HL-60 (cell line): ENCODE measurements at regions not wholly inside any gene's neighbourhood (a gene's known extent, or its start where the extent isn't known, plus 50 kb on each side); places are given as distances from the start of the nearest gene placed in this dataset.

Experiments used
- POLR2AphosphoS5 ChIP-seq: IDR thresholded peaks from 2 replicates; pipeline ENCODE4 v1.6.1; 2012; ENCODE audit warnings: low read depth
- SPI1 ChIP-seq: IDR thresholded peaks from 2 replicates; pipeline ENCODE4 v1.6.1; 2012; ENCODE audit warnings: low read depth, mild to moderate bottlenecking, borderline replicate concordance
- TF ChIP-seq, protein P1 (sequence below): IDR thresholded peaks from one replicate; pipeline ENCODE4 v1.5.1; 2011; ENCODE audit warnings: low read length, control low read depth, inconsistent platforms; ENCODE audit not compliant: insufficient read depth
- TF ChIP-seq, protein P2 (sequence below): IDR thresholded peaks from 2 replicates; pipeline ENCODE4 v1.6.1; 2012; ENCODE audit warnings: low read depth; ENCODE audit not compliant: insufficient replicate concordance

DNA sequence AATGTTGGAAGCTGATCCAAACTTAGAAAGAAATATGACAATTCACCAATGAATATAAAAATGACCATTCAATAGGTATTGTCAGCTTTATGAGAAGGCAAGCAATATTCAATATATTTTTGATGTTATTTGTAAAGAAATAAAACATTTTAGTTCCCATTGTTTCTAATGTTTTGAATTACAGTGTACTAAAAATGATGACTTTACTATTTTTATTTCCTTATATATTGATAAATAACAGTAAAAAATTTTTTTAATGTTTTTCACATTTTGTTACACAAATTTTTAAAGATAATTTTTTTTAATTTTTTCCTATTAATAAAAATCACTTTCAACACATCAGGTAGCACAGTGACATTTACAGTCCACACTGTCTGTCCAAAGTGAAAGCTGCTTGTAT lies 565.5 kb upstream of the FAM241A start:
- TF ChIP-seq, protein P1, sequence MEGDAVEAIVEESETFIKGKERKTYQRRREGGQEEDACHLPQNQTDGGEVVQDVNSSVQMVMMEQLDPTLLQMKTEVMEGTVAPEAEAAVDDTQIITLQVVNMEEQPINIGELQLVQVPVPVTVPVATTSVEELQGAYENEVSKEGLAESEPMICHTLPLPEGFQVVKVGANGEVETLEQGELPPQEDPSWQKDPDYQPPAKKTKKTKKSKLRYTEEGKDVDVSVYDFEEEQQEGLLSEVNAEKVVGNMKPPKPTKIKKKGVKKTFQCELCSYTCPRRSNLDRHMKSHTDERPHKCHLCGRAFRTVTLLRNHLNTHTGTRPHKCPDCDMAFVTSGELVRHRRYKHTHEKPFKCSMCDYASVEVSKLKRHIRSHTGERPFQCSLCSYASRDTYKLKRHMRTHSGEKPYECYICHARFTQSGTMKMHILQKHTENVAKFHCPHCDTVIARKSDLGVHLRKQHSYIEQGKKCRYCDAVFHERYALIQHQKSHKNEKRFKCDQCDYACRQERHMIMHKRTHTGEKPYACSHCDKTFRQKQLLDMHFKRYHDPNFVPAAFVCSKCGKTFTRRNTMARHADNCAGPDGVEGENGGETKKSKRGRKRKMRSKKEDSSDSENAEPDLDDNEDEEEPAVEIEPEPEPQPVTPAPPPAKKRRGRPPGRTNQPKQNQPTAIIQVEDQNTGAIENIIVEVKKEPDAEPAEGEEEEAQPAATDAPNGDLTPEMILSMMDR = no peak
- TF ChIP-seq, protein P2, sequence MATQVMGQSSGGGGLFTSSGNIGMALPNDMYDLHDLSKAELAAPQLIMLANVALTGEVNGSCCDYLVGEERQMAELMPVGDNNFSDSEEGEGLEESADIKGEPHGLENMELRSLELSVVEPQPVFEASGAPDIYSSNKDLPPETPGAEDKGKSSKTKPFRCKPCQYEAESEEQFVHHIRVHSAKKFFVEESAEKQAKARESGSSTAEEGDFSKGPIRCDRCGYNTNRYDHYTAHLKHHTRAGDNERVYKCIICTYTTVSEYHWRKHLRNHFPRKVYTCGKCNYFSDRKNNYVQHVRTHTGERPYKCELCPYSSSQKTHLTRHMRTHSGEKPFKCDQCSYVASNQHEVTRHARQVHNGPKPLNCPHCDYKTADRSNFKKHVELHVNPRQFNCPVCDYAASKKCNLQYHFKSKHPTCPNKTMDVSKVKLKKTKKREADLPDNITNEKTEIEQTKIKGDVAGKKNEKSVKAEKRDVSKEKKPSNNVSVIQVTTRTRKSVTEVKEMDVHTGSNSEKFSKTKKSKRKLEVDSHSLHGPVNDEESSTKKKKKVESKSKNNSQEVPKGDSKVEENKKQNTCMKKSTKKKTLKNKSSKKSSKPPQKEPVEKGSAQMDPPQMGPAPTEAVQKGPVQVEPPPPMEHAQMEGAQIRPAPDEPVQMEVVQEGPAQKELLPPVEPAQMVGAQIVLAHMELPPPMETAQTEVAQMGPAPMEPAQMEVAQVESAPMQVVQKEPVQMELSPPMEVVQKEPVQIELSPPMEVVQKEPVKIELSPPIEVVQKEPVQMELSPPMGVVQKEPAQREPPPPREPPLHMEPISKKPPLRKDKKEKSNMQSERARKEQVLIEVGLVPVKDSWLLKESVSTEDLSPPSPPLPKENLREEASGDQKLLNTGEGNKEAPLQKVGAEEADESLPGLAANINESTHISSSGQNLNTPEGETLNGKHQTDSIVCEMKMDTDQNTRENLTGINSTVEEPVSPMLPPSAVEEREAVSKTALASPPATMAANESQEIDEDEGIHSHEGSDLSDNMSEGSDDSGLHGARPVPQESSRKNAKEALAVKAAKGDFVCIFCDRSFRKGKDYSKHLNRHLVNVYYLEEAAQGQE = no peak
- TF ChIP-seq POLR2AphosphoS5 (no peak), SPI1 (no peak)
